SK-N-SH (cell line): ENCODE measurements at regions not wholly inside any gene's neighbourhood (a gene's known extent, or its start where the extent isn't known, plus 50 kb on each side); places are given as distances from the start of the nearest gene placed in this dataset.

Experiments used
- CTCF ChIA-PET: fragments of 300-600, 350-600 bp; formaldehyde crosslinking; extraction: SDS; loops from one replicate; lab custom pipeline; 2021; lab: Yijun Ruan, JAX
- POLR2A ChIA-PET: fragments of 350-600 bp; sonication (Branson Sonifier 250); formaldehyde crosslinking; extraction: SDS; loops from one replicate; lab custom pipeline; 2020; ENCODE audit warnings: antibody characterized with exemption, inconsistent platforms; lab: Yijun Ruan, JAX
- DNase-seq: peaks from one replicate; pipeline ENCODE4 v3.0.0; 2012
- H2AFZ ChIP-seq: fragments of 200-600 bp; sonication (generic); 2 replicates; pipeline ENCODE4 v1.8.1; 2016; ENCODE audit warnings: antibody characterized with exemption, mild to moderate bottlenecking, low read depth
- H3F3A ChIP-seq: fragments of 200-600 bp; sonication (generic); replicated peaks from 2 replicates; pipeline ENCODE3; 2016; ENCODE audit warnings: antibody characterized with exemption, mild to moderate bottlenecking; ENCODE audit not compliant: insufficient read depth
- H3K27ac ChIP-seq, 2 experiments: fragments of 200-500 bp in 1 of 2; fragments of 200-600 bp in 1 of 2; sonication (Bioruptor generic) in 1 of 2; sonication (generic), shearing (Covaris generic) in 1 of 2; 2 replicates each; pipeline versions ENCODE4 v1.5.1 to v1.6.1; 2014 to 2016; ENCODE audit warnings: low read depth in 2 of 2, inconsistent platforms in 1 of 2, low read length in 1 of 2, mild to moderate bottlenecking in 1 of 2, mixed read lengths in 1 of 2
- H3K27me3 ChIP-seq: fragments of 200-600 bp; sonication (generic), shearing (Covaris generic); 2 replicates; pipeline ENCODE4 v1.6.1; 2016; ENCODE audit warnings: mixed run types; ENCODE audit not compliant: insufficient read depth
- H3K36me3 ChIP-seq, 2 experiments: fragments of 200-500 bp in 1 of 2; fragments of 200-600 bp in 1 of 2; sonication (Bioruptor generic) in 1 of 2; sonication (generic) in 1 of 2; replicated peaks in 1 of 2; 2 replicates each; pipeline versions ENCODE3 to v1.5.1; 2014 to 2016; ENCODE audit warnings: low read length in 1 of 2, mild to moderate bottlenecking in 1 of 2; ENCODE audit not compliant: insufficient read depth in 2 of 2, control insufficient read depth in 1 of 2
- H3K4me1 ChIP-seq, 2 experiments: fragments of 200-500 bp in 1 of 2; fragments of 200-600 bp in 1 of 2; sonication (Bioruptor generic) in 1 of 2; sonication (generic), shearing (Covaris generic) in 1 of 2; 2 replicates each; pipeline versions ENCODE4 v1.5.1 to v1.6.1; 2014 to 2016; ENCODE audit warnings: low read depth in 1 of 2, low read length in 1 of 2, mixed run types in 1 of 2; ENCODE audit not compliant: insufficient read depth in 2 of 2, control insufficient read depth in 1 of 2
- H3K4me2 ChIP-seq: fragments of 200-600 bp; sonication (generic), shearing (Covaris generic); 2 replicates; pipeline ENCODE4 v1.6.1; 2017; ENCODE audit warnings: mixed run types
- H3K4me3 ChIP-seq, 2 experiments: fragments of 200-500 bp in 1 of 2; fragments of 200-600 bp in 1 of 2; sonication (Bioruptor generic) in 1 of 2; sonication (generic), shearing (Covaris generic) in 1 of 2; 2 replicates each; pipeline versions ENCODE4 v1.5.1 to v1.8.1; 2014 to 2016; ENCODE audit warnings: low read depth in 2 of 2, inconsistent platforms in 1 of 2, low read length in 1 of 2, mild to moderate bottlenecking in 1 of 2, mixed read lengths in 1 of 2, moderate library complexity in 1 of 2
- H3K79me2 ChIP-seq: fragments of 200-600 bp; sonication (generic); 2 replicates; pipeline ENCODE4 v1.8.1; 2017; ENCODE audit warnings: mild to moderate bottlenecking; ENCODE audit not compliant: insufficient read depth
- H3K9ac ChIP-seq: fragments of 200-600 bp; sonication (generic); 2 replicates; pipeline ENCODE4 v1.6.1; 2017; ENCODE audit warnings: mixed run types
- H3K9me2 ChIP-seq: fragments of 200-600 bp; sonication (generic); 2 replicates; pipeline ENCODE4 v1.6.1; 2017; ENCODE audit warnings: mixed run types
- H3K9me3 ChIP-seq: fragments of 200-600 bp; sonication (generic); 2 replicates; pipeline ENCODE4 v1.6.1; 2017; ENCODE audit warnings: mixed run types, mild to moderate bottlenecking, moderate library complexity
- H4K20me1 ChIP-seq: fragments of 200-600 bp; sonication (generic); 2 replicates; pipeline ENCODE4 v1.6.1; 2017; ENCODE audit warnings: mild to moderate bottlenecking, mixed run types; ENCODE audit not compliant: insufficient read depth
- NFIC ChIP-seq: IDR thresholded peaks from 2 replicates; pipeline ENCODE4 v1.4.0; 2012; ENCODE audit warnings: borderline replicate concordance
- RFX5 ChIP-seq: IDR thresholded peaks from 2 replicates; pipeline ENCODE4 v1.6.1; 2012; ENCODE audit warnings: mild to moderate bottlenecking, improper control_type of control experiment, low read length
- SIN3A ChIP-seq: IDR thresholded peaks from 2 replicates; pipeline ENCODE4 v1.6.1; 2012; ENCODE audit warnings: low read depth, mild to moderate bottlenecking, low read length, moderate library complexity, borderline replicate concordance
- TCF12 ChIP-seq: IDR thresholded peaks from 2 replicates; pipeline ENCODE4 v1.4.0; 2012
- WGBS: methylation state at CpG from one replicate; pipeline ENCODE4 v1.1.6; 2017; ENCODE audit warnings: low lambda C conversion rate; 5-methylcytosine and 5-hydroxymethylcytosine counted together
- TF ChIP-seq, protein P1 (sequence below): IDR thresholded peaks from 2 replicates; pipeline ENCODE4 v1.4.0; 2012; ENCODE audit warnings: low read depth, borderline replicate concordance
- TF ChIP-seq, protein P2 (sequence below): fragments of 150-350 bp; IDR thresholded peaks from 2 replicates; pipeline ENCODE4 v1.6.1; 2017; ENCODE audit warnings: antibody characterized with exemption, low read length, low read depth, borderline replicate concordance
- TF ChIP-seq, protein P3 (sequence below): IDR thresholded peaks from 2 replicates; pipeline ENCODE4; 2012

DNA sequence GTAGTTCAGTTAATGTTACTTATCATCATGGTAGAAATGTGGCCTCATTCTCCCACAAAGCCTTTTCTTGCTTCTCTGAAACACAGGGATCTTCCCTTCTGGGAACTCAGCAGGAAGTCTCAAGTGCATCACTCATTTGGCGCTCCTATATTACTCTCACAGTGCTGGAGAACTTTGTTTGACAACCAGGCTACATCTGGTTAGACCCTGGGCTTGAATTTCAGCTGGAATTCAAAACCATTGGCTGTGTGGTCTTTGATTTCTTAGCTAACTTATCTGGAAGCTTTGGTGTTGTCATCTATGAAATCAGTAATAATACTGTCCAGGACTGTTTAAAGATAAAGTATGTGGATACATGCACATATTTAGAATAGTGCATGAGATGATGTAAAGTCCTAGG is 1777.1 kb downstream of the MAT2B start:
- Histone ChIP-seq H3K4me3 (no peak overlapping the region), H2AFZ (no peak overlapping the region), H3K79me2 (no peaks in the 10 kb centered on the region), H4K20me1 (no peaks in the 10 kb centered on the region), H3K9me3 (no peaks in the 10 kb centered on the region), H3K27ac (no peak overlapping the region), H3K9ac (no peak overlapping the region), H3K27me3 (no peaks in the 10 kb centered on the region), H3F3A (no peaks in the 10 kb centered on the region), H3K4me2 (no peak overlapping the region), H3K9me2 (no peaks in the 10 kb centered on the region), H3K36me3 (no peaks in the 10 kb centered on the region), H3K4me1 (no peaks in the 10 kb centered on the region; a peak in 1 of 4 replicates)
- 60% methylated on average over 1 of the region's 1 CpG for WGBS
- POLR2A ChIA-PET, result no interaction called here
- DNase-seq, result no peak
- TF ChIP-seq, protein P1, sequence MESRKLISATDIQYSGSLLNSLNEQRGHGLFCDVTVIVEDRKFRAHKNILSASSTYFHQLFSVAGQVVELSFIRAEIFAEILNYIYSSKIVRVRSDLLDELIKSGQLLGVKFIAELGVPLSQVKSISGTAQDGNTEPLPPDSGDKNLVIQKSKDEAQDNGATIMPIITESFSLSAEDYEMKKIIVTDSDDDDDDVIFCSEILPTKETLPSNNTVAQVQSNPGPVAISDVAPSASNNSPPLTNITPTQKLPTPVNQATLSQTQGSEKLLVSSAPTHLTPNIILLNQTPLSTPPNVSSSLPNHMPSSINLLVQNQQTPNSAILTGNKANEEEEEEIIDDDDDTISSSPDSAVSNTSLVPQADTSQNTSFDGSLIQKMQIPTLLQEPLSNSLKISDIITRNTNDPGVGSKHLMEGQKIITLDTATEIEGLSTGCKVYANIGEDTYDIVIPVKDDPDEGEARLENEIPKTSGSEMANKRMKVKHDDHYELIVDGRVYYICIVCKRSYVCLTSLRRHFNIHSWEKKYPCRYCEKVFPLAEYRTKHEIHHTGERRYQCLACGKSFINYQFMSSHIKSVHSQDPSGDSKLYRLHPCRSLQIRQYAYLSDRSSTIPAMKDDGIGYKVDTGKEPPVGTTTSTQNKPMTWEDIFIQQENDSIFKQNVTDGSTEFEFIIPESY, result no peak
- TF ChIP-seq SIN3A, result no peak
- CTCF ChIA-PET, result interaction anchor here (0.8 kb wide), 1 partner anchor 13 kb away, joined by 3 read pairs; no protein-coding TSS in a partner anchor

DNA sequence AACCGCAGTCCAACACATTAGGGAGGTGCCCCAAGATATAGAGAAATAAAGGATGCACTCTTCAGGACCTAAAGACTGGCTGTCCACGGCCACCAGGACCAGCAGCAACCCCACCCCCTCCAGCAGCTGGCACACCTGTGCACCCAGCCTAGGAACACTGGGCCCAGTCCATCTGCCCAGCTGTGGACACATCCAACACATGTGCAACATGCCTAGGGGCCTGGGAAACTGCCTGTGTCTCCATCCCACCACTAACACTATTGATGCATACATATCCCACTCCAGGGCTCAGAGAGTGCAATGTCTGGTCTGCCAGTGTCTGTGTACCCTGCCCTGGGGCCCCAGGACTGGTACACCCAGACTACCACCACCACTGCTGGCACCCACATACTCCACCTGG is 1781.3 kb downstream of the MAT2B start:
- 20% methylated on average over 1 of the region's 2 CpGs for WGBS
- H3K79me2 ChIP-seq, result no peaks in the 10 kb centered on the region
- no peaks in the 10 kb centered on the region for H3K36me3 ChIP-seq
- ChIA-PET POLR2A (no interaction called here), CTCF (no interaction called here)
- H3K9me3 ChIP-seq, result no peaks in the 10 kb centered on the region
- no peaks in the 10 kb centered on the region for H3K9me2 ChIP-seq
- no peaks in the 10 kb centered on the region for H4K20me1 ChIP-seq
- H3K27me3 ChIP-seq, result no peaks in the 10 kb centered on the region
- no peak overlapping the region for H3K9ac ChIP-seq
- H2AFZ ChIP-seq, result no peak overlapping the region
- H3K27ac ChIP-seq, result no peak overlapping the region
- H3F3A ChIP-seq, result no peaks in the 10 kb centered on the region
- H3K4me2 ChIP-seq, result no peak overlapping the region
- no peak for DNase-seq
- no peak overlapping the region for H3K4me3 ChIP-seq
- TF ChIP-seq RFX5, result no peak
- TF ChIP-seq, protein P2, sequence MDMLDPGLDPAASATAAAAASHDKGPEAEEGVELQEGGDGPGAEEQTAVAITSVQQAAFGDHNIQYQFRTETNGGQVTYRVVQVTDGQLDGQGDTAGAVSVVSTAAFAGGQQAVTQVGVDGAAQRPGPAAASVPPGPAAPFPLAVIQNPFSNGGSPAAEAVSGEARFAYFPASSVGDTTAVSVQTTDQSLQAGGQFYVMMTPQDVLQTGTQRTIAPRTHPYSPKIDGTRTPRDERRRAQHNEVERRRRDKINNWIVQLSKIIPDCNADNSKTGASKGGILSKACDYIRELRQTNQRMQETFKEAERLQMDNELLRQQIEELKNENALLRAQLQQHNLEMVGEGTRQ, result no peak
- TF ChIP-seq, all 33 proteins: peak for 0
- H3K4me1 ChIP-seq, result no peaks in the 10 kb centered on the region

DNA sequence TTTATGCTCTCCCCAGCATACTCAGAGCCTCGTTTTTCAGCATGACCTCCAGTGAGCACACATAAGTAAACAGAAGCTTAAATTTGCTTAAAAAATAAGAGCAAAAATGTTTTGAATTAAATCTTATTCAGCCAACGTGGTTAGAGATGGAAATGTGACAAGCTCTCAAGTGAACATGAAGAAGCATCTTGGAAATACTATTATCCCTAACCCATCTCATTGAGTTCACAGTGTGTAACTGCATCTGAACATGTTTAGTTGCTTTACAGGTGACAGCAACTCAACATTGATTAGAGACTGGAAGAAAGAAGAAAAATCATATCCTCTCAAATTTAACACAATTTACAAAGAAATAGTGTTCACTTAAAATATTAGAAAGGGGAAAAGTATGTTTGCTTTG is 1785.1 kb downstream of the MAT2B start:
- Histone ChIP-seq H3K79me2 (no peaks in the 10 kb centered on the region), H3F3A (no peaks in the 10 kb centered on the region), H3K36me3 (no peaks in the 10 kb centered on the region), H3K4me2 (no peak overlapping the region), H3K27ac (no peak overlapping the region), H3K4me3 (no peak overlapping the region), H3K9me2 (no peaks in the 10 kb centered on the region), H3K9ac (no peak overlapping the region), H4K20me1 (no peaks in the 10 kb centered on the region), H2AFZ (no peak overlapping the region), H3K27me3 (no peaks in the 10 kb centered on the region), H3K9me3 (no peaks in the 10 kb centered on the region), H3K4me1 (no peaks in the 10 kb centered on the region)
- TF ChIP-seq NFIC (no peak), TCF12 (no peak), RFX5 (no peak)
- TF ChIP-seq, protein P3, sequence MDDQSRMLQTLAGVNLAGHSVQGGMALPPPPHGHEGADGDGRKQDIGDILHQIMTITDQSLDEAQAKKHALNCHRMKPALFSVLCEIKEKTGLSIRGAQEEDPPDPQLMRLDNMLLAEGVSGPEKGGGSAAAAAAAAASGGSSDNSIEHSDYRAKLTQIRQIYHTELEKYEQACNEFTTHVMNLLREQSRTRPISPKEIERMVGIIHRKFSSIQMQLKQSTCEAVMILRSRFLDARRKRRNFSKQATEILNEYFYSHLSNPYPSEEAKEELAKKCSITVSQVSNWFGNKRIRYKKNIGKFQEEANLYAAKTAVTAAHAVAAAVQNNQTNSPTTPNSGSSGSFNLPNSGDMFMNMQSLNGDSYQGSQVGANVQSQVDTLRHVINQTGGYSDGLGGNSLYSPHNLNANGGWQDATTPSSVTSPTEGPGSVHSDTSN, result no peak
- ChIA-PET POLR2A (no interaction called here), CTCF (interaction anchor here (0.6 kb wide), 2 partner anchors 1284 to 1785 kb away, joined by 3 read pairs; partner anchors contain the start of gene MAT2B)
- DNase-seq, result no peak
- WGBS, result 6% methylated on average over 2 of the region's 2 CpGs
